ENCODE measurements at regions not wholly inside any gene's neighbourhood (a gene's known extent, or its start where the extent isn't known, plus 50 kb on each side); places are given as distances from the start of the nearest gene placed in this dataset.

- TF ChIP-seq, protein P1, sequence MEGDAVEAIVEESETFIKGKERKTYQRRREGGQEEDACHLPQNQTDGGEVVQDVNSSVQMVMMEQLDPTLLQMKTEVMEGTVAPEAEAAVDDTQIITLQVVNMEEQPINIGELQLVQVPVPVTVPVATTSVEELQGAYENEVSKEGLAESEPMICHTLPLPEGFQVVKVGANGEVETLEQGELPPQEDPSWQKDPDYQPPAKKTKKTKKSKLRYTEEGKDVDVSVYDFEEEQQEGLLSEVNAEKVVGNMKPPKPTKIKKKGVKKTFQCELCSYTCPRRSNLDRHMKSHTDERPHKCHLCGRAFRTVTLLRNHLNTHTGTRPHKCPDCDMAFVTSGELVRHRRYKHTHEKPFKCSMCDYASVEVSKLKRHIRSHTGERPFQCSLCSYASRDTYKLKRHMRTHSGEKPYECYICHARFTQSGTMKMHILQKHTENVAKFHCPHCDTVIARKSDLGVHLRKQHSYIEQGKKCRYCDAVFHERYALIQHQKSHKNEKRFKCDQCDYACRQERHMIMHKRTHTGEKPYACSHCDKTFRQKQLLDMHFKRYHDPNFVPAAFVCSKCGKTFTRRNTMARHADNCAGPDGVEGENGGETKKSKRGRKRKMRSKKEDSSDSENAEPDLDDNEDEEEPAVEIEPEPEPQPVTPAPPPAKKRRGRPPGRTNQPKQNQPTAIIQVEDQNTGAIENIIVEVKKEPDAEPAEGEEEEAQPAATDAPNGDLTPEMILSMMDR (optimal IDR thresholded peaks at IDR 0.05 in 1 of 3, IDR thresholded peaks at IDR 0.05 in 1 of 3, conservative IDR thresholded peaks at IDR 0.05 in 1 of 3; ENCODE audit: extremely low read depth in 1 of 3, insufficient read depth in 2 of 3, low read length in 3 of 3): no peak
- no peak for TF ChIP-seq EZH2 (IDR thresholded peaks at IDR 0.05; ENCODE audit: low read length)
Measured at GRCh38 chr10:4688168-4688567, 137.8 kb upstream of the AKR1E2 start.

All from keratinocyte (primary cell).